ENCODE measurements at regions not wholly inside any gene's neighbourhood (a gene's known extent, or its start where the extent isn't known, plus 50 kb on each side); places are given as distances from the start of the nearest gene placed in this dataset.
"Not testable (repeated sequence)": the region's sequence is repeated elsewhere in the genome, so short reads cannot be mapped to it uniquely, and the experiment has no call there.

DNA sequence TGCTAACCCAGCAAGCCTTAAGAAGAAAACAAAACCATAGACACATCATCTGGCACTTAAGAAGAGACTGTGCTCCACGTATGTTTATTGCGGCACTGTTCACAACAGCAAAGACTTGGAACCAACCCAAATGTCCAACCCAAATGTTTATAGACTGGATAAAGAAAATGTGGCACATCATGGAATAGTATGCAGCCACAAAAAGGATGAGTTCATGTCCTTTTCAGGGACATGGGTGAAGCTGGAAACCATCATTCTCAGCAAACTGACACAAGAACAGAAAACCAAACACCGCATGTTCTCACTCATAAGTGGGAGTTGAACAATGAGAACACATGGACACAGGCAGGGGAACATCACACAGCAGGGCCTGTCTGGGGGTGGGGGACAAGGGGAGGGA, 76.5 kb upstream of the PLEKHG1 start:
- TF ChIP-seq CTCF (conservative IDR thresholded peaks at IDR 0.05; ENCODE audit: low read length); EZH2phosphoT487 (IDR thresholded peaks at IDR 0.05; ENCODE audit: borderline replicate concordance, low read depth, low read length): not testable (repeated sequence)

Measured in OCI-LY7 (cell line).